ENCODE measurements at regions not wholly inside any gene's neighbourhood (a gene's known extent, or its start where the extent isn't known, plus 50 kb on each side); places are given as distances from the start of the nearest gene placed in this dataset.
A peak's percentile ranks its signal among the peaks of the same experiment; 100 is the strongest.

GRCh38 chr9:80134487-80134886, 562.7 kb downstream of the TLE4 start:
- H3K4me1 ChIP-seq: no peaks in the 10 kb centered on the region
- no peak for DNase-seq
- intact Hi-C loops (cut with DNase I): no loop called here
- FAIRE-seq: no peak
- 33 to 41% methylated on average over 2 of the region's 2 CpGs for WGBS, 2 donors
- no peaks in the 10 kb centered on the region for H3K36me3 ChIP-seq
- no peak overlapping the region for H3K4me3 ChIP-seq
- no peak overlapping the region for H3K27ac ChIP-seq
- H3K9me3 ChIP-seq: no peaks in the 10 kb centered on the region
- no peak for TF ChIP-seq CTCF (IDR thresholded peaks at IDR 0.05)
- ATAC-seq: no peak
- no peaks in the 10 kb centered on the region for H3K27me3 ChIP-seq

GRCh38 chr9:80131627-80132026, 559.9 kb downstream of the TLE4 start:
- H3K36me3 ChIP-seq: no peaks in the 10 kb centered on the region
- H3K9me3 ChIP-seq: no peaks in the 10 kb centered on the region
- H3K27me3 ChIP-seq: no peaks in the 10 kb centered on the region
- no peak for TF ChIP-seq CTCF (IDR thresholded peaks at IDR 0.05)
- DNase-seq (no peak), FAIRE-seq (no peak), ATAC-seq (no peak)
- no peak overlapping the region for H3K4me3 ChIP-seq
- no peaks in the 10 kb centered on the region for H3K4me1 ChIP-seq
- WGBS, 2 donors: 84 to 89% methylated on average over 2 of the region's 2 CpGs
- no peak overlapping the region for H3K27ac ChIP-seq
- intact Hi-C loops (cut with DNase I): no loop called here

GRCh38 chr9:80127920-80128319, 556.2 kb downstream of the TLE4 start:
- FAIRE-seq (no peak), DNase-seq (no peak), ATAC-seq (no peak)
- Histone ChIP-seq H3K4me3 (no peak overlapping the region), H3K36me3 (no peaks in the 10 kb centered on the region), H3K9me3 (no peaks in the 10 kb centered on the region), H3K27ac (no peak overlapping the region), H3K27me3 (no peaks in the 10 kb centered on the region), H3K4me1 (no peaks in the 10 kb centered on the region)
- TF ChIP-seq CTCF (IDR thresholded peaks at IDR 0.05): no peak
- intact Hi-C loops (cut with DNase I): no loop called here
- WGBS, 2 donors: 70 to 78% methylated on average over 6 of the region's 6 CpGs

GRCh38 chr9:80125731-80126264, 554.0 kb downstream of the TLE4 start:
- no peaks in the 10 kb centered on the region for H3K9me3 ChIP-seq
- H3K4me1 ChIP-seq: no peaks in the 10 kb centered on the region
- ATAC-seq: peak in 1 of 4 donors; percentile 12
- no peak overlapping the region for H3K4me3 ChIP-seq
- intact Hi-C loops (cut with DNase I): no loop called here
- no peak for TF ChIP-seq CTCF (IDR thresholded peaks at IDR 0.05)
- 65 to 76% methylated on average over 3 of the region's 3 CpGs for WGBS, 2 donors
- FAIRE-seq: no peak
- no peak overlapping the region for H3K27ac ChIP-seq
- no peak for DNase-seq
- no peaks in the 10 kb centered on the region for H3K27me3 ChIP-seq
- no peaks in the 10 kb centered on the region for H3K36me3 ChIP-seq

- intact Hi-C loops (cut with DNase I): no loop called here
- no peaks in the 10 kb centered on the region for H3K4me1 ChIP-seq
- H3K27ac ChIP-seq: no peak overlapping the region
- no peak overlapping the region for H3K4me3 ChIP-seq
- WGBS, 2 donors: 47 to 51% methylated on average over 3 of the region's 3 CpGs
- TF ChIP-seq CTCF (IDR thresholded peaks at IDR 0.05): no peak
- no peaks in the 10 kb centered on the region for H3K9me3 ChIP-seq
- no peaks in the 10 kb centered on the region for H3K27me3 ChIP-seq
- no peak for FAIRE-seq
- DNase-seq: no peak
- ATAC-seq: no peak
- H3K36me3 ChIP-seq: no peaks in the 10 kb centered on the region
Observed at GRCh38 chr9:80117031-80117430, 545.3 kb downstream of the TLE4 start.

Measured in pancreas (tissue), 10 donors.